ENCODE measurements at regions not wholly inside any gene's neighbourhood (a gene's known extent, or its start where the extent isn't known, plus 50 kb on each side); places are given as distances from the start of the nearest gene placed in this dataset.

- no peak for DNase-seq (ENCODE audit: low read depth, low spot score)
Observed at GRCh38 chr18:31247574-31248199, 70.3 kb upstream of the DSG1 start.

GRCh38 chr18:31248783-31249521 lies 69.0 kb upstream of the DSG1 start:
- no peak for DNase-seq (ENCODE audit: low read depth, low spot score)

- no peak for DNase-seq (ENCODE audit: low read depth, low spot score)
Observed at GRCh38 chr18:31250902-31251301, 67.1 kb upstream of the DSG1 start.

- no peak for DNase-seq (ENCODE audit: low read depth, low spot score)
Observed at GRCh38 chr18:31252522-31252921, 65.4 kb upstream of the DSG1 start.

GRCh38 chr18:31255953-31256352 lies 62.0 kb upstream of the DSG1 start:
- DNase-seq (ENCODE audit: low read depth, low spot score), result no peak

GRCh38 chr18:31258789-31259188 lies 59.2 kb upstream of the DSG1 start:
- no peak for DNase-seq (ENCODE audit: low read depth, low spot score)

GRCh38 chr18:31261792-31262582 lies 56.0 kb upstream of the DSG1 start:
- DNase-seq (ENCODE audit: low read depth, low spot score), result no peak

GRCh38 chr18:31267823-31268481 lies 50.0 kb upstream of the DSG1 start:
- DNase-seq (ENCODE audit: low read depth, low spot score), result no peak

All from brain pericyte (primary cell).